ENCODE measurements at regions not wholly inside any gene's neighbourhood (a gene's known extent, or its start where the extent isn't known, plus 50 kb on each side); places are given as distances from the start of the nearest gene placed in this dataset.

DNA sequence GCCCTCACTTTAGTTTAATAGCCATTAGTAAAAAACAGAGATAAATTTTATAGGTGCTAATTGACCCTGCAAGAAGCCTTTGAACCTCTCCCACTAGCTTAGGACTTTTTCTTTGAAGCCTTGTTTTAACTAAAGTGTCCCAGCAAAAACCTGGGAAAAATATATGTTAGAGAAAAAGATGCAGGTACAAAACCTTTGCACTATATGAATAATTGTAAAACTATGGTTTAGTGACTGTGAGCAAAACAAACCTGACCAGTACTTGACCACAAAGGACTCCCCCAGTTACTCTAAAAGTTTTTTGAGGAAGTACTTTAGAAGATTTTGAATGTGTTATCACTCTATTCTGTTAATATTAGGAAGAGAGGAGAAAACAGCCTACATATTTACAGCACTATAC, 123.3 kb upstream of the TP63 start:
- TF ChIP-seq POLR2A (IDR thresholded peaks at IDR 0.05), result no peak
- TF ChIP-seq, protein P1, sequence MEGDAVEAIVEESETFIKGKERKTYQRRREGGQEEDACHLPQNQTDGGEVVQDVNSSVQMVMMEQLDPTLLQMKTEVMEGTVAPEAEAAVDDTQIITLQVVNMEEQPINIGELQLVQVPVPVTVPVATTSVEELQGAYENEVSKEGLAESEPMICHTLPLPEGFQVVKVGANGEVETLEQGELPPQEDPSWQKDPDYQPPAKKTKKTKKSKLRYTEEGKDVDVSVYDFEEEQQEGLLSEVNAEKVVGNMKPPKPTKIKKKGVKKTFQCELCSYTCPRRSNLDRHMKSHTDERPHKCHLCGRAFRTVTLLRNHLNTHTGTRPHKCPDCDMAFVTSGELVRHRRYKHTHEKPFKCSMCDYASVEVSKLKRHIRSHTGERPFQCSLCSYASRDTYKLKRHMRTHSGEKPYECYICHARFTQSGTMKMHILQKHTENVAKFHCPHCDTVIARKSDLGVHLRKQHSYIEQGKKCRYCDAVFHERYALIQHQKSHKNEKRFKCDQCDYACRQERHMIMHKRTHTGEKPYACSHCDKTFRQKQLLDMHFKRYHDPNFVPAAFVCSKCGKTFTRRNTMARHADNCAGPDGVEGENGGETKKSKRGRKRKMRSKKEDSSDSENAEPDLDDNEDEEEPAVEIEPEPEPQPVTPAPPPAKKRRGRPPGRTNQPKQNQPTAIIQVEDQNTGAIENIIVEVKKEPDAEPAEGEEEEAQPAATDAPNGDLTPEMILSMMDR (IDR thresholded peaks at IDR 0.05), result no peak
